H1 (cell line): ENCODE measurements at regions not wholly inside any gene's neighbourhood (a gene's known extent, or its start where the extent isn't known, plus 50 kb on each side); places are given as distances from the start of the nearest gene placed in this dataset.

Source experiments
- CTCF ChIA-PET: fragments of 300-600 bp; sonication (Branson Sonifier 250); formaldehyde crosslinking; loops from one replicate; lab custom pipeline; 2021; ENCODE audit not compliant: partially characterized antibody; lab: Charles Lee
- POLR2A ChIA-PET: fragments of 300-600 bp; sonication (Branson Sonifier 250); formaldehyde crosslinking; loops from one replicate; lab custom pipeline; 2021; ENCODE audit warnings: inconsistent platforms; ENCODE audit not compliant: partially characterized antibody; lab: Charles Lee
- DNase-seq, 2 experiments: peaks; one replicate each; pipeline versions ENCODE4 v3.0.0 to v3.0.0-alpha.2; 2010 to 2022; ENCODE audit warnings: low spot score in 2 of 2, low read depth in 1 of 2, mixed read lengths in 1 of 2
- FAIRE-seq: peaks from 2 replicates; lab custom pipeline; 2011; peaks lifted over from hg19 to GRCh38; lab: Jason Lieb, UNC
- H2AFZ ChIP-seq: 2 replicates; pipeline ENCODE4 v1.8.1; 2012; ENCODE audit warnings: low read length, inconsistent platforms
- H2AK5ac ChIP-seq: 2 replicates; pipeline ENCODE4 v1.6.1; 2013; ENCODE audit warnings: low read depth, low read length
- H2BK120ac ChIP-seq: replicated peaks from 2 replicates; pipeline ENCODE3; 2013; ENCODE audit warnings: low read depth, low read length, inconsistent platforms
- H2BK12ac ChIP-seq: 2 replicates; pipeline ENCODE4 v1.6.1; 2013; ENCODE audit warnings: low read depth, low read length
- H2BK15ac ChIP-seq: 2 replicates; pipeline ENCODE4 v1.6.1; 2013; ENCODE audit warnings: low read length
- H2BK20ac ChIP-seq: 2 replicates; pipeline ENCODE4 v1.6.1; 2013; ENCODE audit warnings: low read length
- H2BK5ac ChIP-seq: 2 replicates; pipeline ENCODE4 v1.6.1; 2013; ENCODE audit warnings: low read depth, low read length
- H3K14ac ChIP-seq: 2 replicates; pipeline ENCODE4 v1.6.1; 2013; ENCODE audit warnings: inconsistent platforms; ENCODE audit not compliant: insufficient read length
- H3K18ac ChIP-seq: 2 replicates; pipeline ENCODE4 v1.6.1; 2013; ENCODE audit warnings: low read length; ENCODE audit errors: extremely low read depth
- H3K23ac ChIP-seq: 2 replicates; pipeline ENCODE4 v1.6.1; 2013; ENCODE audit warnings: inconsistent platforms; ENCODE audit not compliant: insufficient read length
- H3K23me2 ChIP-seq: 2 replicates; pipeline ENCODE4 v1.6.1; 2013; ENCODE audit warnings: low read depth, low read length
- H3K27ac ChIP-seq: 2 replicates; pipeline ENCODE4 v1.6.1; 2011; ENCODE audit warnings: low read depth, low read length, inconsistent platforms
- H3K27me3 ChIP-seq, 4 experiments: replicated peaks in 1 of 4; 1 replicate in 1 of 4; 2 replicates in 3 of 4; pipeline versions ENCODE4 v1.6.1 to v1.8.1; 2011 to 2013; ENCODE audit warnings: low read length in 3 of 4, mild to moderate bottlenecking in 3 of 4, inconsistent platforms in 2 of 4, mixed read lengths in 2 of 4, moderate library complexity in 1 of 4; ENCODE audit not compliant: control insufficient read depth in 3 of 4, insufficient read depth in 3 of 4; ENCODE audit errors: extremely low read depth in 1 of 4
- H3K36me3 ChIP-seq, 4 experiments: 2 replicates each; pipeline versions ENCODE4 v1.6.1 to v1.8.1; 2011 to 2013; ENCODE audit warnings: mild to moderate bottlenecking in 4 of 4, low read length in 3 of 4, moderate library complexity in 2 of 4, control low read depth in 1 of 4, inconsistent platforms in 1 of 4; ENCODE audit not compliant: insufficient read depth in 4 of 4, control insufficient read depth in 2 of 4
- H3K4ac ChIP-seq: replicated peaks from 2 replicates; pipeline ENCODE3; 2013; ENCODE audit warnings: low read length, low read depth, mixed read lengths, inconsistent platforms; ENCODE audit not compliant: insufficient read length
- H3K4me1 ChIP-seq, 4 experiments: replicated peaks in 1 of 4; 1 replicate in 1 of 4; 2 replicates in 3 of 4; pipeline versions ENCODE4 v1.6.1 to v1.8.1; 2011 to 2013; ENCODE audit warnings: low read length in 3 of 4, inconsistent platforms in 2 of 4, mixed read lengths in 1 of 4; ENCODE audit not compliant: insufficient read depth in 4 of 4, control insufficient read depth in 3 of 4
- H3K4me2 ChIP-seq, 2 experiments: 2 replicates each; pipeline versions ENCODE4 v1.6.1 to v1.8.1; 2011 to 2013; ENCODE audit warnings: low read depth in 2 of 2, low read length in 2 of 2, control low read depth in 1 of 2, inconsistent platforms in 1 of 2, mild to moderate bottlenecking in 1 of 2; ENCODE audit not compliant: insufficient read depth in 1 of 2
- H3K4me3 ChIP-seq, 4 experiments: fragments of 200-600, 300-600 bp in 1 of 4; sonication (generic), shearing (Covaris generic), sonication (Bioruptor Twin) in 1 of 4; 2 replicates each; pipeline versions ENCODE4 v1.5.1 to v1.8.1; 2011 to 2016; ENCODE audit warnings: low read length in 4 of 4, low read depth in 3 of 4, control low read depth in 2 of 4, inconsistent platforms in 2 of 4, mild to moderate bottlenecking in 2 of 4, mixed read lengths in 1 of 4, moderate library complexity in 1 of 4; ENCODE audit not compliant: insufficient read depth in 2 of 4; ENCODE audit errors: extremely low read depth in 1 of 4
- H3K56ac ChIP-seq: replicated peaks from 2 replicates; pipeline ENCODE3; 2013; ENCODE audit warnings: low read depth, mild to moderate bottlenecking, mixed read lengths, low read length, inconsistent platforms; ENCODE audit not compliant: insufficient read length
- H3K79me1 ChIP-seq: 2 replicates; pipeline ENCODE4 v1.6.1; 2013; ENCODE audit warnings: low read depth, low read length, control low read depth
- H3K79me2 ChIP-seq, 2 experiments: 2 replicates each; pipeline versions ENCODE4 v1.6.1 to v1.8.1; 2012 to 2013; ENCODE audit warnings: low read length in 2 of 2, mild to moderate bottlenecking in 2 of 2, inconsistent platforms in 1 of 2; ENCODE audit not compliant: insufficient read depth in 2 of 2, control insufficient read depth in 1 of 2
- H3K9ac ChIP-seq, 4 experiments: replicated peaks in 1 of 4; 1 replicate in 1 of 4; 2 replicates in 3 of 4; pipeline versions ENCODE4 v1.6.1 to v1.8.1; 2011 to 2013; ENCODE audit warnings: low read depth in 3 of 4, low read length in 3 of 4, control low read depth in 2 of 4, mild to moderate bottlenecking in 2 of 4, moderate library complexity in 2 of 4, inconsistent platforms in 1 of 4; ENCODE audit errors: extremely low read depth in 1 of 4
- H3K9me3 ChIP-seq, 2 experiments: 2 replicates each; pipeline versions ENCODE4 v1.6.1 to v1.8.1; 2012 to 2013; ENCODE audit warnings: mild to moderate bottlenecking in 2 of 2, moderate library complexity in 2 of 2, control low read depth in 1 of 2, inconsistent platforms in 1 of 2, low read depth in 1 of 2, low read length in 1 of 2, mixed read lengths in 1 of 2; ENCODE audit not compliant: insufficient read depth in 2 of 2
- H4K20me1 ChIP-seq, 2 experiments: replicated peaks in 1 of 2; 2 replicates each; pipeline versions ENCODE3 to v1.8.1; 2011 to 2013; ENCODE audit warnings: inconsistent platforms in 2 of 2, low read length in 2 of 2, mild to moderate bottlenecking in 1 of 2; ENCODE audit not compliant: insufficient read depth in 2 of 2, control insufficient read depth in 1 of 2
- H4K5ac ChIP-seq: 2 replicates; pipeline ENCODE4 v1.6.1; 2013; ENCODE audit warnings: low read length, low read depth, mixed read lengths, inconsistent platforms; ENCODE audit not compliant: insufficient read length
- H4K8ac ChIP-seq: 2 replicates; pipeline ENCODE4 v1.8.0; 2013; ENCODE audit warnings: mild to moderate bottlenecking, moderate library complexity, low read length, inconsistent platforms; ENCODE audit not compliant: insufficient read depth; ENCODE audit errors: extremely low read depth
- H4K91ac ChIP-seq: replicated peaks from 2 replicates; pipeline ENCODE3; 2013; ENCODE audit warnings: low read length, mixed read lengths, inconsistent platforms; ENCODE audit not compliant: insufficient read length
- ASH2L ChIP-seq: fragments of 200-600, 300-600 bp; sonication (generic); IDR thresholded peaks from one replicate; pipeline ENCODE4 v1.7.1; 2017; ENCODE audit warnings: low read length
- CBX5 ChIP-seq: fragments of 300-800, 300-1000 bp; sonication (generic); IDR thresholded peaks from 2 replicates; pipeline ENCODE4 v1.7.1; 2016; ENCODE audit warnings: antibody characterized with exemption, low read length, low read depth
- CEBPB ChIP-seq: IDR thresholded peaks from 2 replicates; pipeline ENCODE4 v1.6.1; 2012; ENCODE audit warnings: low read depth, low read length
- CHD2 ChIP-seq: IDR thresholded peaks from 2 replicates; pipeline ENCODE4 v1.6.1; 2012; ENCODE audit warnings: low read length, improper control_type of control experiment
- CTBP2 ChIP-seq: IDR thresholded peaks from 2 replicates; pipeline ENCODE4 v1.7.0; 2011; ENCODE audit warnings: borderline replicate concordance, mild to moderate bottlenecking, moderate library complexity, mixed read lengths, low read length; ENCODE audit not compliant: insufficient read depth, insufficient read length
- EGR1 ChIP-seq: IDR thresholded peaks from 2 replicates; pipeline ENCODE4 v1.6.1; 2011; ENCODE audit warnings: low read depth, low read length, borderline replicate concordance
- EP300 ChIP-seq, 2 experiments: IDR thresholded peaks; 1 replicate in 1 of 2; 2 replicates in 1 of 2; pipeline ENCODE4 v1.6.1; 2011 to 2012; ENCODE audit warnings: low read depth in 2 of 2, low read length in 2 of 2, mild to moderate bottlenecking in 2 of 2, borderline replicate concordance in 1 of 2, inconsistent platforms in 1 of 2, moderate library complexity in 1 of 2
- GTF2F1 ChIP-seq: IDR thresholded peaks from 2 replicates; pipeline ENCODE4 v1.6.1; 2012; ENCODE audit warnings: low read depth, low read length, improper control_type of control experiment, borderline replicate concordance
- KDM4A ChIP-seq: IDR thresholded peaks from one replicate; pipeline ENCODE4 v1.7.1; 2012; ENCODE audit warnings: low read depth, mild to moderate bottlenecking, moderate library complexity, low read length, inconsistent platforms; ENCODE audit not compliant: severe bottlenecking
- NANOG ChIP-seq: IDR thresholded peaks from 2 replicates; pipeline ENCODE4 v1.6.1; 2011; ENCODE audit warnings: low read length, low read depth, mild to moderate bottlenecking, inconsistent platforms; ENCODE audit not compliant: insufficient read depth, poor library complexity, severe bottlenecking
- NRF1 ChIP-seq: IDR thresholded peaks from 2 replicates; pipeline ENCODE4 v1.6.1; 2011; ENCODE audit warnings: mild to moderate bottlenecking, low read depth, low read length, improper control_type of control experiment
- POLR2A ChIP-seq, 2 experiments: IDR thresholded peaks; 1 replicate in 1 of 2; 2 replicates in 1 of 2; pipeline ENCODE4 v1.6.1; 2011; ENCODE audit warnings: low read depth in 2 of 2, low read length in 2 of 2, mild to moderate bottlenecking in 2 of 2; ENCODE audit errors: control extremely low read depth in 1 of 2
- RXRA ChIP-seq: IDR thresholded peaks from 2 replicates; pipeline ENCODE4 v1.6.1; 2011; ENCODE audit warnings: low read depth, mild to moderate bottlenecking, low read length, moderate library complexity; ENCODE audit not compliant: insufficient read depth
- SP1 ChIP-seq: IDR thresholded peaks from 2 replicates; pipeline ENCODE4 v1.6.1; 2011; ENCODE audit warnings: low read depth, low read length
- TEAD4 ChIP-seq: IDR thresholded peaks from 2 replicates; pipeline ENCODE4 v1.6.1; 2012; ENCODE audit warnings: low read depth, low read length, inconsistent platforms, mixed read lengths
- YY1 ChIP-seq: IDR thresholded peaks from 2 replicates; pipeline ENCODE4 v1.6.1; 2011; ENCODE audit warnings: low read depth, mild to moderate bottlenecking, low read length
- ZNF274 ChIP-seq: IDR thresholded peaks from 2 replicates; pipeline ENCODE4 v1.7.0; 2012; ENCODE audit warnings: low read length, borderline replicate concordance; ENCODE audit errors: extremely low read depth
- WGBS, 2 experiments: shearing (Covaris generic) in 1 of 2; methylation state at CpG; one replicate each; pipeline versions ENCODE4 v1.1.6 to v1.1.7; 2013 to 2015; ENCODE audit warnings: low lambda C conversion rate in 2 of 2, mixed read lengths in 2 of 2, inconsistent platforms in 1 of 2, low coverage in 1 of 2, missing lambda C conversion rate in 1 of 2; ENCODE audit not compliant: insufficient replicate concordance in 2 of 2, insufficient coverage in 1 of 2, insufficient read length in 1 of 2; ENCODE audit errors: extremely low coverage in 1 of 2, missing lambda C conversion rate in 1 of 2; 5-methylcytosine and 5-hydroxymethylcytosine counted together

DNA sequence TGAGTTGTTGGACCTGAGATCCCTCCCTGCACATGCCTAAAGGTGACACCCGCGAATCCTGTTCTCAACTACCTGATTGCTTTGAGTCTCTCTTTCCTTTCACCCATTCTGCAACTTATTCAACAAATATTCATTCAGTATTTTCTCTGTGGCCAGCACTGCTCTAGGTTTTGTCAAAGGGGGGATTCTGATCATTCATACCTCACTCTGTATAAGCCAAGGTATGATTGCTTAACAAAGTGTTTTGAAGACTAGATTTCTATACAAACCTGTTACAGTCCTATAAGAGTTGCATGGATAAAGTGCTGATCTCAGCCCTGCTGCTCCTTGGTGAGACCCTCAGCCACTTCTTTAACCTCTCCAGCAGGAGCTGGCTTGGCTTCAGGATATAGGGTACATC, 409.7 kb downstream of the KCNRG start:
- CTCF ChIA-PET: no interaction called here
- no peak overlapping the region for H3K9ac ChIP-seq
- TF ChIP-seq POLR2A (IDR thresholded peaks at IDR 0.05; ENCODE audit: control extremely low read depth in 1 of 2, low read depth in 2 of 2, low read length in 2 of 2): no peak
- no peak for TF ChIP-seq CTBP2
- no peak for TF ChIP-seq EP300 (IDR thresholded peaks at IDR 0.05; ENCODE audit: borderline replicate concordance in 1 of 2, low read depth in 2 of 2, low read length in 2 of 2)
- no peak for TF ChIP-seq NANOG
- TF ChIP-seq CHD2: no peak
- no peak for TF ChIP-seq GTF2F1
- no peak for TF ChIP-seq CBX5
- no peak for TF ChIP-seq EGR1
- TF ChIP-seq SP1: no peak
- no peak for TF ChIP-seq TEAD4
- no peak for TF ChIP-seq RXRA
- no peak for TF ChIP-seq ZNF274
- no peak for TF ChIP-seq NRF1
- no peak for TF ChIP-seq ASH2L
- TF ChIP-seq YY1: no peak
- TF ChIP-seq KDM4A: no peak
- TF ChIP-seq CEBPB: no peak

More for the DNA sequence above, 409.7 kb downstream of the KCNRG start:
- H2BK20ac ChIP-seq: no peak overlapping the region
- DNase-seq (no peak), FAIRE-seq (no peak)
- H4K5ac ChIP-seq: no peak overlapping the region
- no peaks in the 10 kb centered on the region for H3K79me1 ChIP-seq
- no peak overlapping the region for H3K56ac ChIP-seq
- no peak overlapping the region for H4K91ac ChIP-seq
- no peaks in the 10 kb centered on the region for H3K36me3 ChIP-seq
- no peaks in the 10 kb centered on the region for H3K27me3 ChIP-seq
- no peak overlapping the region for H2BK120ac ChIP-seq
- 96% methylated on average over 2 of the region's 2 CpGs; no CpG with 5 or more reads in 1 of the 2 experiments for WGBS, 2 experiments
- no peak overlapping the region for H3K27ac ChIP-seq
- no peaks in the 10 kb centered on the region for H3K9me3 ChIP-seq
- no peaks in the 10 kb centered on the region for H3K23me2 ChIP-seq
- no peak overlapping the region for H2BK5ac ChIP-seq
- peaks cover 0 to 3% (median 0%) of the 10 kb centered on the region in 4 experiments; a peak in 1 of 7 replicates for H3K4me1 ChIP-seq
- H3K79me2 ChIP-seq: no peaks in the 10 kb centered on the region
- H3K4me2 ChIP-seq: no peak overlapping the region
- no peak overlapping the region for H2BK12ac ChIP-seq
- no peak overlapping the region for H2AFZ ChIP-seq
- no peak overlapping the region for H2BK15ac ChIP-seq
- POLR2A ChIA-PET: no interaction called here
- no peak overlapping the region for H4K8ac ChIP-seq
- H2AK5ac ChIP-seq: no peak overlapping the region
- no peak overlapping the region for H3K4ac ChIP-seq
- no peaks in the 10 kb centered on the region for H4K20me1 ChIP-seq
- H3K4me3 ChIP-seq: no peak overlapping the region
- no peak overlapping the region for H3K23ac ChIP-seq
- H3K18ac ChIP-seq: no peak overlapping the region
- H3K14ac ChIP-seq: no peak overlapping the region
